ENCODE measurements at regions not wholly inside any gene's neighbourhood (a gene's known extent, or its start where the extent isn't known, plus 50 kb on each side); places are given as distances from the start of the nearest gene placed in this dataset.
"Not testable (repeated sequence)": the region's sequence is repeated elsewhere in the genome, so short reads cannot be mapped to it uniquely, and the experiment has no call there.

DNA sequence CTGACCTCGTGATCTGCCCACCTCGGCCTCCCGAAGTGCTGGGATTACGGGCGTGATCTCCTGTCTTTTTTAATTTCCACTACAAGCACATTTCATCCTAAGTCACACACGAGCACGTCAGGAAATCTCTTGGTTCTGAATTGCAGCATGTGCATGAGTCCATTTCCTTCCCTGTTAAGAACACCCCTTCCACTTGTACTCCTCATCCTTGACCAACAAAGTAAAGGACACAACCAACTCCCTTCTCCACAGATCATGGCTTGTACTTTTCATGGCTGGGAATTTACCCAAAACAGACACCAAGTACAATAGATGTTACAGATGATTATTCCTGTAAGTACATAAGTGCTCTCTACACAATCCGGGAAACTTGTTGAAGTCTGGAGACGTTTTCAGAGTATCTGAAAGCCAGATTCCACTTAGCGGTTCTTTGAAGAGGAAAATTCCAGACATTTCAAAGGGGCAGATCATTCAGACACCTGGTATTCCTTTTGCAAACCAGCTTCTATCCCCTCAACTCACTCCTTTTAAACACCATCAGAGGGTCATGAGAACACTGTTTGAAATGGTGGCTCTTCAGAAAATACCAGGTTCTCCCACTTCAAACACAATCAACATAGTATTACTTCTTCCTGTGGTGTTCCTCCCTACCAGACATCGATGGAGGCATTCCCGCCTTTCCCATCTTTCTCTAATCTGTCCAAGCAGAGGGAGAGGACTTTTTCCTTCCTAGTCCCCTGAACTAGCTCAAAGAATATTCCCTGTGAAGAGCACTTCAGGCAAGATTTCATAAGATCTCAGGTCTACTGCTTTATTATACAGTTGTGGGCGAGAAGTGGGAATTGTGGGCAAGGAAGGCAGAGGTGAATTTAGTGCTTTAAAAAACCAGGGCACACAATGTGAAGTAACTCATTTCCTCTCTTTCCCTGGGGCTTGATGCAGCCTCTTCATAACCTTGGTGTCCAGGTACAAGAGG lies 80.1 kb upstream of the TSC22D2 start:
- no peak for DNase-seq

- DNase-seq: no peak
These were observed 83.3 kb upstream of the TSC22D2 start for GRCh38 chr3:150324788-150325187.

DNA sequence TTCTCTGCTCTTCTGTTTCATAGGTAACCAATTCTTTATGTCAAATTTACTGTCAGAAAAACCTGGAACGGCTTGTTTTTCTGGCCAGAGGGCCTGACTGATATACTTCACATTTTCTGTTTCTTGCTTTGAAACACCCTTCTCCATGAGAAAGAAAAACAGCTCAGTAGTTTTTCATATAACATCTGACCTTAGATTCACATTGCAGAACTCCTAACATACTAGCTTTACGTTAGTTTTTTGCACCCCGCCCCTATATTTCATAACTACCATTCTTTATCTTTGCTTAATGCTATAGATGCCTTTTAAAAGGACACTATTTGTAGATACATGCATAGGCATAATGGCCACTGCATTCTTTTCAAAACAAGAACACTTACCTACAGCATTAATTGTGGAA lies 83.9 kb upstream of the TSC22D2 start:
- no peak for DNase-seq

DNA sequence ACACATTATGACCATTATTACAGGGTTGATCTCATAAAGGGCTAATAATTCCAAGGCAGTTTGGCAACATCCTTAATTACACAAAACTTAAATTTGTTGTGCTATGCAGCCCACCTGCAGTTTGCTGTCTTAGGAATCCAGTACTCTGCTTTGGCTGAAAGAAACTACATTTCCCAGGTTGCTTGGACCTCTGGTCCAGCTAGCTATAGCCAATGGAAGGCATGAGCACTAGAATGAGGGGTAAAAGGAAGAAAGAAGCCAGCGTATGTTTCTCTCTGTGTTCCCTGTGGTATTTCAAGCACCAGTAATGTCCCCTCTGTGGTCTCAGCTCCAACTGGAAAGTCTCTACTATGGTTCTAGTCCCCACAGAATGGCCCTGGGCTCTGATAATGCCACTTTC lies 84.3 kb upstream of the TSC22D2 start:
- DNase-seq: no peak

DNA sequence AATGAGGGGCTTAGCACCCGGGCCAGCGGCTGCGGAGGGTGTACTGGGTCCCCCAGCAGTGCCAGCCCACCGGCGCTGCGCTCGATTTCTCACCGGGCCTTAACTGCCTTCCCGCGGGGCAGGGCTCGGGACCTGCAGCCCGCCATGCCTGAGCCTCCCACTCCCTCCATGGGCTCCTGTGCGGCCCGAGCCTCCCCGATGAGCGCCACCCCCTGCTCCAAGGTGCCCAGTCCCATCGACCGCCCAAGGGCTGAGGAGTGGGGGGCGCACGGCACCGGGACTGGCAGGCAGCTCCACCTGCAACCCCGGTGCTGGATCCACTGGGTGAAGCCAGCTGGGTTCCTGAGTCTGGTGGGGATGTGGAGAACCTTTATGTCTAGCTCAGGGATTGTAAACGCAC lies 85.0 kb upstream of the TSC22D2 start:
- DNase-seq: not testable (repeated sequence)

DNA sequence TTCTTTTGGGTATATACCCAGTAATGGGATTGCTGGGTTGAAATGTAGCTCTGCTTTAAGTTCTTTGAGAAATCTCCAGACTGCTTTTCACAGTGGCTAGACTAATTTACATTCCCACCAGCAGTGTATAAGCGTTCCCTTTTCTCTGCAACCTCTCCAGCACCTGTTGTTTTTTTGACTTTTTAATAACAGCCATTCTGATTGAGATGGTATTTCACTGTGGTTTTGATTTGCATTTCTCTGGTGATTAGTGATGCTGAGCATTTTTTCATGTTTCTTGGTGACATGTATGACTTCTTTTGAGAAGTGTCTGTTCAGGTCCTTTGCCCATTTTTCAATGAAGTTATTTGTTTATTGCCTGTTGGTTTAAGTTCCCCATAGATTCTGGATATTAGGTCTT lies 87.1 kb upstream of the TSC22D2 start:
- DNase-seq: not testable (repeated sequence)

- no peak for DNase-seq
These were observed 88.2 kb upstream of the TSC22D2 start for GRCh38 chr3:150319900-150320299.

DNA sequence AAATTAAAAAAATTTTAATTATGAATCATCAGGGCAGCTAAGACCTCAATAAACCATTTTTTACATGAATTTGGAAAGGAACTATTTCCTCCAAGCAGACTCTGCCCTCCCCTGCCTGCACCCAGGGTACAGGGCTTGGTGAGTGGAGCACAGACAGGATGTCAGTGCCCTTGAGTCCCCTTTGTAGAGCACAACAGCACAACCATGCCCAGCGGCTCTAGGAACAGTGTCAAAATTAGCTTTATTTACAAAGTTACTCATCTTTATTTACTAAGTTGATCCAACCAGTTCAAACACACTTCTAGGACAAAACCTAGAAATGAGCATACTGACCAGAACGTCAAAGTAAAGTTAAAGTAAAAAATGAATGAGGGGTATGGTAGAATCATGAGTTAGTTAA lies 90.6 kb upstream of the TSC22D2 start:
- DNase-seq: no peak

DNA sequence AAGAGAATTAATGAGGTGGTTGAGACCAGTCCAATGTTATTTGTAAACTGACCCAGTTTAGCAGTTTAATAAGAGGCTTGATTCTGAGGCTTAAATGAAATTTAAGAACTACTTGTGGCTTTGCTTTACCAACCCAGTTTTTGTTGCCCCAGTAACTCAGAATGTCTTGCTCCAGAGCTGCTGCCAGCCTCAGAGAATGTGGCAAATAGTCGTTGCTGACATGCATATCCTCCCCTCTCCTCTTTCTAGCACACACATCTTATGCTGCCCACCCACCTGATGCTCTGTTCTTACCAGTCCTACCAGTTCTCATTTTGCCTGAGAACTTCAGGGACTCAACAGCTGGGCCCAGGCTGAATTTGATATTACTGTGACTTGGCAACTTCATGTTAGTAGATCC lies 92.4 kb upstream of the TSC22D2 start:
- DNase-seq: no peak

DNA sequence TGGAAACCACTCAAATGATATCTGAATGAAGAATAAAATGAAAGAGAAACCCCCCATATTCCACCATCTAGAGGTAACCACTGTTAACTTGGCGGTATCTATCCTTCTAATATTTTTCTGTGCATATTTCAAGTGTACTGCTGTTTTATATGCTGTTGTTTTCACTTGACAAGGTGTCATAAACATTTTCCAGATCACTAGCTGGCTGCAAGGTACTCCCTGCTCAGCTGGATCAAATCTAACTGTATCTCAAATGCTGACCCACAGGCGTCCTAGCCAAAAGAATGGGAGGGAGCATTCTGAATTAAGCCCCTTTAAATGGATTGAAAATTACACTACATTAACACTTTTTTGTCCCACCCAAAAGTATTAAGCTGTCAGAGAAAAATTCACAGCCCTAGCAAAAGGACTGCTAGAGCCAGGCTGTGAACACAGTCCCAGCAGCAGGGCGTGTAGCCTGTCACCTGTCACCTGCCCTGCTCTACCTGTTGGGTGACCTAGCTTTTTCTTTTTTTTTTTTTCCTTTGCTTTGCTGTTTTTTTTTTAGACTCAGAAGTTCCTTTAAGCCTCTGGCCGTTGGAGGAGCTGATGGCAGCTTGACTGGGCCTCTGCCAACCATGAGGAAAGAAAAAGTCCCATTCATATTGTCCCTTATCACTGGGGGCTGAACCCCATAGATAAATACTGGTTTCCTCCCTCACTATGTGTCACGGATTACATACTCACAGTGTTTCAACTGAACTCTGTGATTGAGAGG lies 93.7 kb upstream of the TSC22D2 start:
- no peak for DNase-seq

GRCh38 chr3:150312018-150312657 lies 96.0 kb upstream of the TSC22D2 start:
- no peak for DNase-seq

DNA sequence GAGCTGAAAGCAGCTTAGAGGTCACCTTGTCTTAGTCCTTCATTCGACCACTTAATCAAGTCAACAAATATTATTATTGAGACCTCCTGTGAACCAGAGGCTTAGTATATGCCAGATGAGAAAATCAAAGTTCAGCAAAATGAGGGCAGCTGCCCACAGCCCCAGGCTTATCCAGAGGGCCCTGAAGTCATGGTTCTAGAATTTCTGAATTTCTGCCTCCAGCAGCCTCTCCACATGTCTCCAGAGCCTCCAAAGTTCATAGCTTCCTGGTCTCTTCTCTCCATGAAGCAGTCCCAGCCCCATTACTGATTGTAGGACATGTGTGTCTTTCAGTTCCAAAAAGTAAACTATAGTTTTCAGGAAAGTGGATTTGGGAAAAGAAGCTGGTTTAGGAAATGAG lies 96.9 kb upstream of the TSC22D2 start:
- no peak for DNase-seq

GRCh38 chr3:150309557-150309956 lies 98.5 kb upstream of the TSC22D2 start:
- DNase-seq: no peak

DNA sequence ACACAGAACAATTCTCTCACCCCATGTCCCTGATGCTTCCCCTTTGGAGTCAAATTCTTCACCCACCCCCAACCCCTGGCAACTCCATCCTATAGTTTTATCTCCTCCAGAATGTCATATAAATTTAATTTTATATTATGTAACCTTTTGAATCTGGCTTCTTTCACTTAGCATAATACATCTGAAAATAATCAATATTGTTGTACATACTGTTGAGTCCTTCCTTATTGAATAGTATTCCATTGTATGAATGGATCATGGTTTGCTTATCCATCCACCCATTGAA lies 98.9 kb upstream of the TSC22D2 start:
- DNase-seq: no peak

DNA sequence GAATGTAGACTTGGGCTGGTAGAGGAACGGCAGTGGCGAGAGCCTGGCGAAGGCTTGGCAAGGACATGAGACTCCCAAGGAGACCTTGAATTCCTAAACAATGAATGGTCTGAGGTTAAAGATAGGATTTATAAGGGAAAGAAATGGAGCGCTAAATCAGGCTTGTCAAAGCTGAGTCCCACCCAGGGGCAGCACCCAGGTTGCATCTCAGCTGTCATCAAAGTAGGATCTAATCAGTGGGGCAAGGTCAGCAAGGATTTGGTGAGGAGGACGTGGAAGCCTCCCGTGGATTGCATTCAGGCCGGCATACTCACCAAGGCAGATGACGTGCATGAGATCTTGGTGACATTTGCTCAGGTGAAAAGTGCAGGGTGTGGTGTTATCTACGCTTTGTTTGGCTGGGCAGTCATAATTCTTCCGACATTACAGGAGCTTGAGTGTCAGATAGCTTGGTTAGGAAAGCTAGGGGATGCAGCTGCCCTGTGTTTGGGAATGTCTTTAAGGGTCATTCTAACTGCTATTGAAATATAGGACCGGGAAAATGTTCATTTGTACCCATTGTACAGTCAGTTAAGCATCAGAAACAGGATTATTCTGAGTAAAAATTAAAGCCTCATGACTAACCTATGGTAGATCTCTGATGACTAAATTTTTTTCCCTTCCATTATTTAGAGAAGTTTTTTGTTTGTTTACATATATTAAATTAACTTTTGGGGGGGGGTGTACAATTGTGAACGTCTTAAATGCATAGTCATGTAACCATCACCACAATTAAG lies 99.4 kb upstream of the TSC22D2 start:
- no peak for DNase-seq

GRCh38 chr3:150308037-150308319 lies 100.1 kb upstream of the TSC22D2 start:
- DNase-seq: no peak

DNA sequence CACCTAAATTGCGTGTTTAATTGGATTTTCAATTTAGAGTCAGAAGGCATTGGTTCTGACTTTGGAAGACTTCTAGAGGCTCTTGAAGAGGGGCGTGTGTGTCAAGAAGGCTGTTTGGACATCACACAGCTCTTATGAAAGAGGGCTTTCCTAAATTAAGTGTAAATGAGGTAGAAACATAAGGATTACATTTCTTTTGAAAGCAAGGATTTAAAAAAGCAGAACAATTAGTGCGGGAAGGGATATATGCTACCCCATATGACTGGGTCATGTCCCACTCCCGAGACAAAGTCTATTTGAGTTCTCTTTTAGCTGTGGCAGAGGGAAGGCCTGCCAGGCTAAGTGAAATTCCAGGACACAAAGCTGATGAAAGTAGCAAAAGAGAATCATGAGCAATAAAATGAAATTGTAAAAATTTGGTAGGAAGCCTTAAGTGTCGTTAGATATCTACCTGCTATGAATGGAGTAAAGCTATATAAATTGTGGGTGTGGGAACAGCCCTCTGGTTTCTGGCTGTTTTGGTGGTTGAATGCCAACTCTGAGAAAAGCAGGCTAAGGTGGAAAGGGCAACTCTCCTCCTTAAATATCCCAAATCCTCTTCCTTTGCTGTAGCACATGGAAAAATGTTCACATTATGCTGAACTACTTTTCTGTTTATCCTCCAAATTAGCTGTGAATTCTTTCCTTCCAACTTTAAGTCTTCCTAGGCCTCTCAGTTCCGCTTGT lies 100.6 kb upstream of the TSC22D2 start:
- DNase-seq: no peak

- no peak for DNase-seq
These were observed 101.2 kb upstream of the TSC22D2 start for GRCh38 chr3:150306906-150307305.

DNA sequence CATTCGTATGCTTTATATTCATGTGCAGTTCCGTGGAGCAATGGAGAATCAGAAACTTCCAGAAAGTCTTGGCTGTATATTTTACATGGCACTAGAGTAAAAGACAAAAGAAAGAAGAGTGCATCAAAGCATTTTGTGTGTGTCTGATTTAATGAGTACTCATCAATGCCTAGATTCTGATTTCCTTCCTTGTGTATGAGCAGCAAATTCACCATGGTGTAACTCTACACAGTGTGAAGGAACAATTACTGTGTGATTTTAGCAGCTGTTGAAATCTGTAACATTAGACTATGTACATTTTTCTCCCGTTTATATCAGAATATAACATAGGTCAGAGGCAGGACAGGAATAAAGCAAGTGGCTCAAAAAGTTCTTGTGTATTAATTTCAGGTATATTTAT lies 102.0 kb upstream of the TSC22D2 start:
- no peak for DNase-seq

GRCh38 chr3:150303768-150304167 lies 104.3 kb upstream of the TSC22D2 start:
- DNase-seq: no peak

DNA sequence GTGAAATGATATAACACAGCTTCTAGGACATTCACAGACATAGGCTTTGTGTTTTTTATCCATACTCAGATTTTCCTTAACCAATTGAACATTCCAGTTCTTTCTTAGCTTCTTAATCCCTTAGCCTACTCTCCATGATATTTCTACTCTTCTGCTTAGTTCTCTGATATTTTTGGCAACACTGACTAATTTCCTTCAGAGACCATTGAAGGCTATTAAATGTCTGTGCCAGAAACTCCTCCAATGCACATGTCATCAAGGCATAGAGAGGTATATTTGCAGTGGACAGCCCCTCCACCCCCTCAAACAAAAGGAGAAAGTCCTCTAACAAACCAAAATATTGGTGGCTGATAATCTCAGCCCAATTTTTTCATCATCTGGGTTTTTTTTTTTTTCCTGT lies 105.9 kb upstream of the TSC22D2 start:
- DNase-seq: no peak

- no peak for DNase-seq
These were observed 107.1 kb upstream of the TSC22D2 start for GRCh38 chr3:150300852-150301517.
